SH-SY5Y (cell line): ENCODE measurements at regions not wholly inside any gene's neighbourhood (a gene's known extent, or its start where the extent isn't known, plus 50 kb on each side); places are given as distances from the start of the nearest gene placed in this dataset.

Experiments used
- GATA2 ChIP-seq: IDR thresholded peaks from 2 replicates; pipeline ENCODE4 v1.6.1; 2011; ENCODE audit warnings: mild to moderate bottlenecking, low read depth, low read length
- GATA3 ChIP-seq: IDR thresholded peaks from 2 replicates; pipeline ENCODE4 v1.6.1; 2011; ENCODE audit warnings: low read depth, mild to moderate bottlenecking, low read length, moderate library complexity

- TF ChIP-seq GATA2: no peak
- TF ChIP-seq GATA3: no peak
These were observed 209.8 kb upstream of the ATP11B start for GRCh38 chr3:182583545-182583944.
